Activated CD4-positive, alpha-beta T cell treated with anti-CD3 and anti-CD28 coated beads for 24 hours (primary cell): ENCODE measurements at regions not wholly inside any gene's neighbourhood (a gene's known extent, or its start where the extent isn't known, plus 50 kb on each side); places are given as distances from the start of the nearest gene placed in this dataset.

ENCODE experiments used
- DNase-seq, 2 donors: peaks; one replicate each; pipeline ENCODE4 v3.0.0-alpha.2; 2020; ENCODE audit warnings: low read depth in 2 of 2

- no peak for DNase-seq
These were observed 175.9 kb downstream of the ZDHHC21 start for GRCh38 chr9:14517154-14517906.

- DNase-seq = no peak
These were observed 176.6 kb downstream of the ZDHHC21 start for GRCh38 chr9:14516656-14517055.

DNA sequence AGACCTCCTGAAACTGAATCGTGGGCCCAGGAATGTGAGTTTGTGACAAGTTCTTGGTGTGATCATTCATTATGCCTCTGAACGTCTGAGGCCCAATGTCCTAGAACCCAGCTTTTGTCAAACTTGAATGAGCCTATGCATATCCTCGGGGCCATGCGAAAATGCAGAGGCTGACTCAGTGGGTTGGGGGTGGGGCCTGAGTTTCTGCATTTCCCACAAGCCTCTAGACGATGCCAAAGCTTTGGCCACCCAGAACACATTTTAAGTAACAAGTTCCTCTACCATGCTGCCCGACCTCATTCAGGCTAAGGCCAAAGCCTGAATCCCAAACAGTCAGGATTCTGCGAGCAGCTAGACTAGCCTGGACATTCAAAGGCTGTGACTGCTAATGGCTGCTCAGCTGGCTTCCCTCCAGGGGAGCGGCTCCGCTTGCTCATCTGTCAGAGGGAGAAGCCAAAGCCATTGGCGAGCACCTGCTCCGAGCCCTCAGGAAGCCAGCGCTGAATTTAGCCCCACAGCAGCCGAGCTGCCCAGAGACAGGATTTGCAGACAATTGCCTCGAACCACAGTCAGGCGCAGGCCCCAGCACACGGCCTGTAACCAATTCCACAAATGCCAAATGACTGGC is 177.5 kb downstream of the ZDHHC21 start:
- DNase-seq = no peak

GRCh38 chr9:14515049-14515448 is 178.2 kb downstream of the ZDHHC21 start:
- DNase-seq = no peak

- no peak for DNase-seq
These were observed 180.3 kb downstream of the ZDHHC21 start for GRCh38 chr9:14512942-14513341.

DNA sequence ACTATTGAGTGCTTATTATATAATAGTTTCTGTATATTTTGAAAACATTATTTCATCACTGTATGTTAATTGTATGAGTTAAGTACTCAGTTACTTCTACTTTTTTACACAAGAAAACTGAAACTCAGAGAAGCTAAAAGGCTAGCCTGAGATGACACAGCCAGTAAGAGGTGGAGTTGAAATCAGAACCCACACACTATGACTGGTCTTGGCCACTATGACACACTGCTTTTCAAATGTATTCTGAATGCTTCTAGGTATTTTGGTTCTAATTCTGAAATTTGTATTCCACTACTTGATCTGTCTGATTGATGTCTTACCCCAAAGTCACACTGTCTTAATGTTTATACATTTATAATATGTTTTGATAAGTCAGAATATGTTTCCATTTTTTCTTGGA is 181.8 kb downstream of the ZDHHC21 start:
- no peak for DNase-seq

GRCh38 chr9:14508884-14509283 is 184.3 kb downstream of the ZDHHC21 start:
- DNase-seq = no peak

DNA sequence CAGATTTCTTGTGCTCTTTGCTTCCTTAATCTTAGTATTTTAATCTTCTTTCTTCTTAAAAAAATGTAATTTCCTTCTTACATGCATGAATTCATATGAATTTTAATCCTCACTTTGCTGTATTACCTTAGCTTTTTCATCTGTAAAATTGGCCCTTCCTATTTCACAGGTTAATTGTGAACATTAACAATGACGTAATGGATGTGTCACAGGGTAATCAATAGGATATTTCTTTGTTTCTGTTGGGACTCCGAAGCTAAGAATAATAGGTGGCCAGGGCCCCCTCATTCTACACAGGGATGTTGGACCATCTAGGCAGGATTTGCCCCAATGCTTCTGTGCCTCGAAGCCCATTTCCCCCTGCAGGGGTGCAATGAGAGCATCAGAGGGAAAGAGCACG is 187.4 kb upstream of the NFIB start:
- no peak for DNase-seq

GRCh38 chr9:14500705-14501104 is 186.8 kb upstream of the NFIB start:
- no peak for DNase-seq

- DNase-seq = no peak
These were observed 186.0 kb upstream of the NFIB start for GRCh38 chr9:14499976-14500375.

DNA sequence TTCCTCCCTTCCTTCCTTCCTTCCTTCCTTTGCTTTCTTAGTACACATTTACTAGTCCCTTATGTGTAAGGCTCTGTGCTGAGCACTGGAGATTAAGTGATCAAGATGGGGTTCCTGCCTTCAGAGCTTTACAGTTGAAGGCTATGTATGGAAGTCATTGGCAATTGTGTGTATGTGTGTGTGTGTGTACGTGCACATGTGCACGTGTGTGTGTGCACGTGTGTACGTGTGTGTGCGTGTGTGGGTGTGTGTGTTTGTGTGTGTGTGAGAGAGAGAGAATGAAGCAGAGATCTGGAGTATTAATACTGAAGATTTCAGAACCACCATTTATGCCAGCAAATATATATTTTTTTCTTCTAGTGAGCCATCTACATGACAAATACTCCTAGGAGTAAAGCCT is 184.9 kb upstream of the NFIB start:
- no peak for DNase-seq

GRCh38 chr9:14497476-14497875 is 183.5 kb upstream of the NFIB start:
- no peak for DNase-seq

DNA sequence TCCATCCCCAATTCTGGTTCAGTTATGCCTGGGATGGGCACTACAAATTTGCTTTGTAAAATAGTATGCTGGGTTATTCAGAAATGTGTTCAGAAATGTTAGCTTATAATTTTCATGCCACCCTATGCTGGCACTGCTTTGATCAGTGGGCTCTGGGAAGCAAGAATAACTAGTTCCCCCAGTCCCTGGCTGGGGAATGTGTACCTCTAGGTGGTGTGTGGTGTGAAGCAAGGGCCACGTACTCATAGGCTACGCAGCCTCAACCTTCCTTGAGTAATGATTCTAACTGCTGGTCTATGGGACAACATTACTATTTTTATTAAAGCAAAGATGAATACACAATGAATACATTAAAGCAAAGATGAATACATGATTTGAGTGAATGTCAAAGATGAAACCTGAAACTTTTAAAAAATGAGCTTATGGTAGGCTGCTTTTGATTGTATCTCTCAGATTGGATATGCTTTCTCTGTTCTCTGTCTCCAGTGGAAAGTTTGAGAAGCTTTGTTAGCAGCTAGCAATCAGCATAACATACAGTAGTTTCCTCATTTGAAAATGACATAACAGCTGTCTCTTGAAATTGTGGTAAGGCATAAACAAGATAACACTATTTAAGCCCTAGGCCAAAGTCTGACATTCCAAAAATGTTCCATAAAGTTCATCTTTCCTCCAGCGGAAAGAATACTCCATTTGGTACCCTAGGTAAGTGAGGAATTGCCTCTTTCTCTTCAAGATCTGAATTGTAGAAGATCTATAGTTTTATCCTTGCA is 174.7 kb upstream of the NFIB start:
- no peak for DNase-seq

GRCh38 chr9:14487547-14488185 is 173.7 kb upstream of the NFIB start:
- no peak for DNase-seq

- no peak for DNase-seq
These were observed 171.4 kb upstream of the NFIB start for GRCh38 chr9:14485366-14485765.

- DNase-seq = no peak
These were observed 168.9 kb upstream of the NFIB start for GRCh38 chr9:14482856-14483255.

GRCh38 chr9:14480526-14480925 is 166.6 kb upstream of the NFIB start:
- no peak for DNase-seq

DNA sequence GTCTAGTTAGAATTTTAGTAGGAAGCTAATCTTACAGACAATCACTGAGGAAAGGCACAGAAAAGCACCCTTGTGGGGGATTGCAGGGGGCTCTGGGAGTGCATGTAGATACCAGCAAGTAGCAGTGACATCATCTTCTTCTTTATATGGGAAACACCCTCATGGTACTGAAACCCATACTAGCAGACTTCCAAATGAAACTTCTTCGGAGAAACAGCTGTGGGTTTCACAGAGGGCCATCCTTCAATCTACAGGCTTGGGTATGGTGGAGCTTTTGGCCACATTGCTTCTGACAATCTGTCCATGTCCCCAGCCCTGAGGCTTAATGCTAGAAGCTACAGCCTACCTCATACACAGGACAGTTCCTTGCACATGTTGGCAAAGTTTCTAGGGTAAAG is 165.2 kb upstream of the NFIB start:
- DNase-seq = no peak

GRCh38 chr9:14478175-14479162 is 164.5 kb upstream of the NFIB start:
- no peak for DNase-seq

DNA sequence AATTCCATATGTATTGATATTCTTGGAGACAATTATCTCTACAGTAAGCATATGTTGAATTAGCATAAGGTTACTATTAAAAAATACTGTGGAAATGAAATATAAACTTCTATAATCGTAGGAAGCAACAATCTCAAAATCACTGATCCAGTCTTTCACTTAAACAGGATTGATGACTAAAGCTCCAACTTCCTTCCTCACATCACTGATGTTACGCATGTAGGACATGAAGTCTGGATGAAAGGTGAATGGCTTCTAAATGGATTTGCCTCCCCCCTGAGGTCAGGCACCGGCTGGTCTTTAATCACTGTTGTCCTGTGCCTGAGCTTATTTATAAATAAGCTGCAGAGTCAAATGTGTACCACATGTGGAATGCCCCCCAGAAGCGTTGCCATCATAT is 157.1 kb upstream of the NFIB start:
- no peak for DNase-seq

DNA sequence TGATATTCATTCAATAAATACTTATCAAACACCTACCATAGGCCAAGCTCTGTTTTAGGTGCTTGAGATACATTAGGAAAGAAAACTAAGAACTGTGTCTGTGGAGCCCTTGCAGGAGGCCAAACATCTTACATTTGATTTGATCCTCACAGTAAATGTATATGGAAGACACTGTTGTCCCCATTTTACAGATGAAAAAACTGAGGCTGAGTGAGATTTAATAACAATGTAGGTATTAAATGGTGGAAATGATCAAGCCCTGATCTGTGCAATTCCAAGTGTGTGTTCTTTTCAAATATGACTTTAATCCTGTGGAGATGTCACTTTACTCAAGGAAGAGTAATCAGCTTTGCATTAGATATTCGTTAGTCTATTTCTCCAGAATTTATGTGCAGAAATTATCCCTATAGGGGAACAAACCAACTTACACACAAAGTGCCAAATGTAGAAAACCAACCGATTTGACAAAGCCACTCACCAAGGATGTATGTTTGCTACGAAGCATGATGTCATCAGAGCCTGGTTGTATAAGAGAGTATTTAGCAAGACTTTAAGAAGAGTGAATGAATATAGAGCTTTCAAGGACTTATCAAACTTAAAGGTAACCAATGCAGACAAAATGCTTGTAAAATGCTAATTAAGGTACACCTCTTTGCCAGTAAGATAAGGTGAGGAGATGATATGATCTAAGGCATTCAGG is 153.9 kb upstream of the NFIB start:
- no peak for DNase-seq
